Ascending aorta (tissue), 2 donors: ENCODE measurements at regions not wholly inside any gene's neighbourhood (a gene's known extent, or its start where the extent isn't known, plus 50 kb on each side); places are given as distances from the start of the nearest gene placed in this dataset.

Experiments used
- DNase-seq, 2 donors: peaks; one replicate each; pipeline ENCODE4 v3.0.0-alpha.2; 2019; ENCODE audit warnings: low spot score in 2 of 2
- H3K27ac ChIP-seq, 2 donors: fragments of 200-600 bp; sonication (generic); one replicate each; pipeline ENCODE4 v1.5.1; 2016 to 2017; ENCODE audit warnings: mild to moderate bottlenecking in 1 of 2
- H3K27me3 ChIP-seq: fragments of 200-600 bp; sonication (generic); one replicate; pipeline ENCODE4 v1.5.1; 2017
- H3K36me3 ChIP-seq, 2 donors: fragments of 200-600 bp; sonication (generic); one replicate each; pipeline ENCODE4 v1.5.1; 2016
- H3K4me1 ChIP-seq, 2 donors: fragments of 200-600 bp; sonication (generic); one replicate each; pipeline ENCODE4 v1.5.1; 2016 to 2017; ENCODE audit warnings: mild to moderate bottlenecking in 1 of 2
- H3K4me3 ChIP-seq, 2 donors: fragments of 200-600 bp; sonication (generic); one replicate each; pipeline ENCODE4 v1.5.1; 2016 to 2017; ENCODE audit warnings: mild to moderate bottlenecking in 1 of 2
- H3K9me3 ChIP-seq, 2 donors: fragments of 200-600 bp; sonication (generic); one replicate each; pipeline ENCODE4 v1.5.1; 2016
- CTCF ChIP-seq, 3 experiments: fragments of 200-600 bp in 2 of 3; fragments of 450-650 bp in 1 of 3; sonication (generic) in 2 of 3; IDR thresholded peaks; one replicate each; pipeline ENCODE4 v1.5.1; 2016 to 2019; ENCODE audit warnings: antibody characterized with exemption in 3 of 3, mild to moderate bottlenecking in 1 of 3, moderate library complexity in 1 of 3
- intact Hi-C: fragments of 100-400 bp; cut with DNase I; formaldehyde crosslinking; loops from one replicate; pipeline ENCODE4 v1.15.1; 2023

- DNase-seq, result no peak
- TF ChIP-seq CTCF (IDR thresholded peaks at IDR 0.05), result no peak
- intact Hi-C loops, result no loop called here
Observed at GRCh38 chr3:64464955-64465354, 222.8 kb downstream of the ADAMTS9 start.

GRCh38 chr3:64463981-64464380, 223.8 kb downstream of the ADAMTS9 start:
- intact Hi-C loops, result no loop called here
- no peaks in the 10 kb centered on the region for H3K4me1 ChIP-seq
- no peak for TF ChIP-seq CTCF (IDR thresholded peaks at IDR 0.05)
- H3K9me3 ChIP-seq, result no peaks in the 10 kb centered on the region
- H3K36me3 ChIP-seq, result no peaks in the 10 kb centered on the region
- H3K27me3 ChIP-seq, result no peaks in the 10 kb centered on the region
- no peak overlapping the region for H3K27ac ChIP-seq
- no peak overlapping the region for H3K4me3 ChIP-seq
- DNase-seq, result no peak

More at GRCh38 chr3:64464955-64465354, 222.8 kb downstream of the ADAMTS9 start:
- H3K9me3 ChIP-seq, result no peaks in the 10 kb centered on the region
- H3K4me1 ChIP-seq, result no peaks in the 10 kb centered on the region
- H3K4me3 ChIP-seq, result no peak overlapping the region
- H3K36me3 ChIP-seq, result no peaks in the 10 kb centered on the region
- H3K27ac ChIP-seq, result no peak overlapping the region
- no peaks in the 10 kb centered on the region for H3K27me3 ChIP-seq

GRCh38 chr3:64462203-64462602, 225.6 kb downstream of the ADAMTS9 start:
- no peaks in the 10 kb centered on the region for H3K4me1 ChIP-seq
- TF ChIP-seq CTCF (IDR thresholded peaks at IDR 0.05), result no peak
- H3K27ac ChIP-seq, result peak overlapping the region in 1 of 2 donors; percentile 16
- no peaks in the 10 kb centered on the region for H3K36me3 ChIP-seq
- no peak for DNase-seq
- intact Hi-C loops, result no loop called here
- no peaks in the 10 kb centered on the region for H3K27me3 ChIP-seq
- H3K9me3 ChIP-seq, result no peaks in the 10 kb centered on the region
- H3K4me3 ChIP-seq, result peak overlapping the region in 1 of 2 donors; percentile 43

DNA sequence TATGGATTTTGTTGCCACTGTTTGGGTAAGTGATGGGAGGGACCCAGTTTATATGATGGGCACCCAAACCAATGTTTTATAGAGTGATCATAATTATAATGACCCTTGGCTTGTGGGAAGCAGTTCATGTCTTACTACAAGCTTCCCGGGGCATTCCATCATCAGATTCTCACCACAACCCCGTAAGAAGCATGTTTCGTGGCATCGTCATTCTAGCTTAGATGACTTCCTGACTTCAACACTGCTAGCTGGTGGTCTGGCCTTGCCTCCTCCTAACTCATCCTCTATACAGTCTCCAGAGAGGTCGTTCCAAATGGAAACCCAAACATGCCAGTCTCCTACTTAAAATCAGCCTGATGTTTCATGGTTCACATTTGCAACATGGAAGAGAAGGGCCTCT, 226.9 kb downstream of the ADAMTS9 start:
- no peaks in the 10 kb centered on the region for H3K4me1 ChIP-seq
- DNase-seq, result no peak
- no peaks in the 10 kb centered on the region for H3K27me3 ChIP-seq
- H3K27ac ChIP-seq, result no peak overlapping the region
- no peaks in the 10 kb centered on the region for H3K9me3 ChIP-seq
- no peaks in the 10 kb centered on the region for H3K36me3 ChIP-seq
- H3K4me3 ChIP-seq, result no peak overlapping the region
- no peak for TF ChIP-seq CTCF (IDR thresholded peaks at IDR 0.05)
- intact Hi-C loops, result no loop called here

- no peaks in the 10 kb centered on the region for H3K36me3 ChIP-seq
- no peak for DNase-seq
- no peaks in the 10 kb centered on the region for H3K4me1 ChIP-seq
- H3K4me3 ChIP-seq, result no peak overlapping the region
- intact Hi-C loops, result no loop called here
- no peak overlapping the region for H3K27ac ChIP-seq
- H3K9me3 ChIP-seq, result no peaks in the 10 kb centered on the region
- no peak for TF ChIP-seq CTCF (IDR thresholded peaks at IDR 0.05)
- H3K27me3 ChIP-seq, result no peaks in the 10 kb centered on the region
Observed at GRCh38 chr3:64460141-64460730, 227.6 kb downstream of the ADAMTS9 start.

DNA sequence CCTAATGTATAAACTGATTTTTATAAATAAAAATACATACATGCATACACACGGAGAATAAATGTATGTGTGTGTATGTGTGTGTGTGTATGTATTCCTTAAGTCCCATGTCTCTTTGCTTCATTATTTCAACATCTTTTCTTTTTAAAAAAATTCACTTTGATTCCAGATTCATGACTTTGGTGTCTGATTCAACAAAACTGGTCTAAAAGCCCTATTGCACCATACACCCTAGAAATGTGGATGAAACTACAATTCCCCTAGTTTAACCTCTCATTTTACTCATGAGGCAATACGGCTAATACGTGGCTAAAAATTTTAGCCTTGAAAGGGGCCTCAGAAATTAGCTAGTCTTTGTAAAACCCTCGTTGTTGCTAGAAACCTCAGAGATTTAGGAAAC, 228.1 kb downstream of the ADAMTS9 start:
- Histone ChIP-seq H3K4me1 (no peaks in the 10 kb centered on the region), H3K9me3 (no peaks in the 10 kb centered on the region), H3K27me3 (no peaks in the 10 kb centered on the region), H3K36me3 (no peaks in the 10 kb centered on the region), H3K27ac (no peak overlapping the region), H3K4me3 (no peak overlapping the region)
- no peak for DNase-seq
- intact Hi-C loops, result no loop called here
- TF ChIP-seq CTCF (IDR thresholded peaks at IDR 0.05), result no peak
